Eye (tissue), 1 donor: ENCODE measurements at regions not wholly inside any gene's neighbourhood (a gene's known extent, or its start where the extent isn't known, plus 50 kb on each side); places are given as distances from the start of the nearest gene placed in this dataset.
"Not testable (repeated sequence)": the region's sequence is repeated elsewhere in the genome, so short reads cannot be mapped to it uniquely, and the experiment has no call there.

Experiments used
- DNase-seq: peaks from one replicate; pipeline ENCODE4 v3.0.0-alpha.2; 2015

DNA sequence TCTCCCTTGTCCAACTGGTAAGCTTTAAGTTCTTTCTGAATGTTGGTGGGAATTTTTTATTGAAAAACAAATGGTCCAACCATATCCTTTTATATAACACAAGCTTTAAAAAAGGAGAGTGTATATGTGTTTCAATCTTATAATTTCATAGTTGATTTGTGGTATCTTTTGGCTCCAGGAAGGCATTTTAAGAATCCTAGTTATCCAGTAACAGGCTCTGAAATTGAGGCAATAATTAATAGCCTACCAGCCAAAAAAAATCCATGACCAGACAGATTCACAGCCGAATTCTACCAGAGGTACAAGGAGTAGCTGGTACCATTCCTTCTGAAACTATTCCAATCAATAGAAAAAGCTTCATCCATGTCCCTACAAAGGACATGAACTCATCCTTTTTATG, 141.6 kb downstream of the FZD1 start:
- not testable (repeated sequence) for DNase-seq

- no peak for DNase-seq
Measured at GRCh38 chr7:91407942-91408341, 143.7 kb downstream of the FZD1 start.

DNA sequence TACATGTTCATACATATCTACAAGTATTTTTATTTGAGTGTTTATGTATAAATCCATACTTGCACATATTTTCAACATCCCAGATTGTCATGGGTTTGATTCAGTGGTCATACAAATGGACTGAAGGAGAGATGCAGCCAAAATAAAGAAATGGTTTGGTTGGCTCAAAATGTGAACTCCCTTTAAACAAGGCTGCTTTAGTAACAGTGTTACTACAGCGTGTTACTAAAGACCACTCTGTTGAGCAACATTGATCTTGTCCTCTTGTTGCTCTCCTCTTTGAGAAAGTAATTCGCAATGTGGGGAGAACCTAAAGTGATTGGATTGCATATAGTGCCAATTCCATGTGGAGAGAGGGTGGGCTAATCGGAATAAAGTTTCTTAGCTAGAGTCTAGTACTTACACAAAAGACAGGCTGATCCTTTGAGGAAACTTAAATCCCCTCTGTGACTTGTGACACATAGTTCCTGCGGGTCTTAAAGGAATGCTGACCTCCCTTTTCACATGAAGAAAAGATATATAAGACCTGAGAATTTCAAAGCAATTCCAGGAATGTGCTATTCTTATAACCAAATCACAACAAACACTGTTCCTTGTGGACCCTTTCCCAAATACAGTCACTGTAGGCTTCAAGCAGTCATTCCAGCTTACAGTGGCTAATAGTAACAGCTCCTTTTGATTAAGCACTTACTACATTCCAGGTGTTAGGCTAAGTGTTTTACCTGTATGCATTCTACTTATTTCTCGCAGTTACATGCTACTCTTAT, 144.3 kb downstream of the FZD1 start:
- no peak for DNase-seq

DNA sequence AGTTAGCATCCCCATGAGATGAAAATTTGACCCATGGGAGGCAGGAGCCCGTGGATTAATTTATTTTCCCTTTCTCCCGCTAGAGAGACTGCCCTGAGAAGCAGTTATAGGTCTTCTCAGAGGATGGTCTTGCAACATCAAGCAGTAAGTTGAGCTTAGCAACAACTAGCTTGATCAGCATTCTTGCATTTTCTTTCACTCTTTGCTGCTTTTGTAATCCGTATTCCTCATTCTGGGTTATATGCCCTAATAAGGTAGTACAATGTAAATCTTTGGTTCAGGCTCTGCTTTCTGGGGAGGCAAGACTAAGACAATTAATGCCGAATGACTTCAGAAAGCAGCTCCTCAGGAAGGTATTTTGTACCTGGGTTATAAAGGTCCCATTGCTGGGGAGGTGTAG, 146.8 kb downstream of the FZD1 start:
- DNase-seq: no peak

- DNase-seq: no peak
Measured at GRCh38 chr7:91412298-91412697, 148.1 kb downstream of the FZD1 start.

DNA sequence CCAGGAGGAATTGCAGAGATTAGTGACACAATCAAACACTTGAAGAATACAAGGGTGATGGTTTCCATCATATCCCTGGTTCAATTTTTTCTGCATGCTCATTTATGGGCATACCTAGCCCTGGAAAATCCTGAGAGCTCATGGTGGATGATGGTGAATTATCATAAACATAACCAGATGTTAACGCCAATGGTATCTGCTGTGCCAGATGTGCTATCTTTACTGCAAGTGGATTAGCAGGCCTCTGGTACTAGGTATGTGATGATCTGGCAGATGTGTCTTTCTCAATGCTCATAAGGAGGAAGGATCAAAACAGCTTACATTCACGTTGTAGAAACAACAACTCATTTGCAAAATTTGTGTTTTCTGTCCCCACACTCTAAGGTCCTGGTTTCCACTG, 150.5 kb downstream of the FZD1 start:
- no peak for DNase-seq

- peak; percentile 39 for DNase-seq
Measured at GRCh38 chr7:91416155-91416865, 152.1 kb downstream of the FZD1 start.

DNA sequence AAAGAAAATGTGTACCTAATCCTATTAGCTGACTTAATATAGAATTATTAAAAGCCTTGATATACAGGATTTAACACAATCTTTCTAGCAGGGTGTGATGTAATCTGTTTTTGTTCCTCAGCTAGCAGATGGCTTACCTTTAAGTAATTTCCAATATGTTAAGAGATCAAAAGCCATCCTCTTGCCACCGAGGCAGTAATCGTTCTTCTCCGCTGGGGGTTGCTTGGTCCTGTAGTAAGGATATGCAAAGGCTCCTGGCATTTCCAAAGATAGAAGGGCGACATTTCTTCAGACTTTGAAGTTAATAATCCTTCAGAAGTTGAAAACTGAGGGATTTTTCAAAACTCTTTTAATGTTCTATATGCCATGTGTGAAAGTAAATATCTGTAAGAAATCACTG, 156.4 kb downstream of the FZD1 start:
- DNase-seq: no peak

DNA sequence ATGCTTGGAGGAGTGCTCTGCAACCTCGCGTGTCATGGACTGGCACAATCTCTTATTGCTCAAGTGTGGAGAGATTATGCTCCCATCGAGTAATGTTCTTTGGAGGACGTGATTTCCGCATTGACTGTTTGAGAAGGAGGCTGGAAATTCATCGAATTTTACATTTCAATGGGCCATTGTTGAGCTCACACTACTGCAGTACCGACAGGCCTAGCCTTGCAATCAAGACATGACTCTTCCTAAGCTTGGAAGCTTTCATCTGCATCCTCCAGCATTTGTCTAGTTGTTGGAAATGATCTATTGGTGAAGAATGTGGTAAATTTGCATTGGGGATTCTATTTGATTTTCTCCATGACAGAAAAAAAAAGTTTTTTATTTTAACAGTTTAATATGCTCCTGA, 156.8 kb downstream of the FZD1 start:
- DNase-seq: no peak

DNA sequence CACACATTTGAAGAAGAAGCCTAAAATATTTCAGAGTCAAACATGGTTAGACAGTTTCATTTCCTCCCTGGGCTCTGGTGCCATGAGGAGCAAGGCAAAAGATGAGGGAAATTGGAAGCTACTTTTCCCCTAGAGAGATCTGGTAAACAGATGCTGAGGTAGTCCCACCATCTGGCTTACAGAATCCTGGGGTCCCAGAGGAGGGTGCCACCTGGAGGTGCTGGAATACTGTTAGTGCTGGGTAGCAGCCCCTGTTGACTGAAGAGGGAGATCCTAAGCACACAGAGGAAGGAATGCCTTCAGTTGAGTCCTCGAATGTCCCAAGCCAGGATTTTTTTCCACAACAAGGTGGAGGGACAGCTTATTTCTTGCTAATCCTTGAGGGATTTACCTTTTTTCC, 160.1 kb downstream of the FZD1 start:
- DNase-seq: peak; percentile 26

DNA sequence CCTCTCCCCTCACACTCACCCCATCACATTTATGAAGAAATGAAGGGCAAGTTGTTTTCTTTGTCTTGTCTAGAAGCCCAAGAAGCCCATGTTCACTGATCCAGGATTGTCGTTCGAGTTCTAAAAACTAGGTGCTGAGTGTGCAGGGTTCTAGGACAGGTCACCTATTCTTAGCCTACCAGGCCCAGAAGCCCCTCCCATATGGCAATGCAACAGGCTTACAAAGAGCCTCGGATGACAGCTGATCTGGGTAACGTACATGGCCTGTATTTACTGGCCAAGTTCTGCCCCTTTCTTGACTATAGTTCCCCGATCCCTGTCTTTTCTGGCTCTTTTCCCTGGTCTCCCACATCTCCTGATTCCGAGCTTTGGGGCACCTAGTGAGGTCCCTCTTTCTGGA, 160.9 kb downstream of the FZD1 start:
- no peak for DNase-seq

DNA sequence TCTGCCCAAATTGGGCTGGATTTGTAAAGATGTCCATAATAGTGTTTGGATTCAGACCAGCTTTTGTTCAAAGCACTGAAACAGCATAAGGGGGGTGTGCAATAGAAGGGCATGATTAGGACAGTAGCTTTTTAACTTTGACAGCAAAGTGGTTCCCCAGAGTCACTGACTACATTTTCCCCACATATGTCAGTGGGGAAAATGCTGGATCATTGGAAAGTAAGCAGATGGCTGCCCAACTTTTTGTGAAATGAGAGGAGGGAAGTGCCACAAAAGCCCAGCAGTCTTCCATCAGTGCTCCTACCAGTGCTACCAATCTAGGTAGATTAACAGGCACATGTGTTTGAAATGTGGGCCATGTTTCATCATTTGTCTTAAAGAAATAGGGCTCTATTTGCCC, 162.8 kb downstream of the FZD1 start:
- no peak for DNase-seq

GRCh38 chr7:91431601-91432000, 167.4 kb downstream of the FZD1 start:
- no peak for DNase-seq

DNA sequence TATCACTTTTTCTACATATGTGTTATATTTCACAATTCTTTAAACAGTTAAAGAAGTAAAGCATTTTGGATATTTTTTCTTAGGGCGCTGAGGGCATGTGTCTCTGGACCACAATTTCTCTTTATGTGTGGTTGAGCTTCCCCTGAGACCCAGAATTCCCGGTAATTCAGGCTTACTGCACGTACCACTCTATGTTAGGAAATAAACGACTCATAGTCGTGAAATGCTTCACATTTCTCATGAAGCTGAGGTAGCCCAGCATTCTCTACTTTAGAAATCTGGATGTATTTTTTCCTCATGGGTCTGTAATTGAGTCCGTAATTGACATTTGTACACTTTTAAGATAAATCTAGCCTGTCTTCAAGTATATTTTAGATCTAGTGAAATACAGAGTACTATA, 170.6 kb downstream of the FZD1 start:
- DNase-seq: no peak

GRCh38 chr7:91435381-91436059, 171.3 kb downstream of the FZD1 start:
- no peak for DNase-seq

- no peak for DNase-seq
Measured at GRCh38 chr7:91436655-91437054, 172.4 kb downstream of the FZD1 start.

- DNase-seq: not testable (repeated sequence)
Measured at GRCh38 chr7:91440198-91440597, 176.0 kb downstream of the FZD1 start.

GRCh38 chr7:91443862-91444261, 179.6 kb downstream of the FZD1 start:
- DNase-seq: no peak

DNA sequence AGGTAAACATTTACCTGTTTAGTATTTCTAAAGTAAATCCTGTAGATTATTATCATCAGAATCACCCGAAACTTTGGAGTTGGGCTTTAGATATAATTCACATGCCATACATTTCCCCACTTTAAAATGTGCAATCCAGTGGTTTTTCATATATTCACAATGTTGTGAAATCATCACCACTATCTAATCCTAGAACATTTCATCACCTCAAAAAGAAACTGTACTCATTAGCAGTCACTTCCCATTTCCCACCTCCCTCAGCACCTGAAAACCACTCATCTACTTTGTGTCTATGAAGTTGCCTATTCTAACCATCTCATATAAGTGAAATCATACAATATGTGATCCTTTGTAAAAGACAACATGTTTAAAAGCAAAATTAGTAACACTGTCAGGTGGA, 182.6 kb downstream of the FZD1 start:
- DNase-seq: no peak

DNA sequence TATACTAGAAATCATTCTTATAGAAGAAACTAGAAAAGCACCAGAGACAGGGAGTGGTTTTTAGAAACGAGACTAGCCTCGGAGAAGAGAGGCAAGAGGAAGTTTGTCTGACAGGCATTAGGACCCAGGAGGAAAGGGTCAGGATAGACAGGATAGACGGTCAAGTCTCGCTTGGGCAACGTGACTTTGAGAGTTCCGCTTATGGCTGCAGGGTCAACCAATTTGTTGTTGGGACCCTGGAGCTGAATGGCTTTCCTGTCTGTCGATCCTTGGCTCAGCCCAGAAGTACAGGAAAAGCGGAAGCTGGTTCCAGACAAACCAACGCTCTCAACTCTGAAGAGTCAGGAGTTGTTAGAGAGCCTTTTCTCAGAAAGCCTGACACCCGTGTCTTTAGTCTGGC, 191.2 kb downstream of the FZD1 start:
- no peak for DNase-seq

- DNase-seq: no peak
Measured at GRCh38 chr7:91457208-91457607, 193.0 kb downstream of the FZD1 start.

- DNase-seq: no peak
Measured at GRCh38 chr7:91459539-91459938, 195.3 kb downstream of the FZD1 start.

- no peak for DNase-seq
Measured at GRCh38 chr7:91462316-91462715, 198.1 kb downstream of the FZD1 start.

DNA sequence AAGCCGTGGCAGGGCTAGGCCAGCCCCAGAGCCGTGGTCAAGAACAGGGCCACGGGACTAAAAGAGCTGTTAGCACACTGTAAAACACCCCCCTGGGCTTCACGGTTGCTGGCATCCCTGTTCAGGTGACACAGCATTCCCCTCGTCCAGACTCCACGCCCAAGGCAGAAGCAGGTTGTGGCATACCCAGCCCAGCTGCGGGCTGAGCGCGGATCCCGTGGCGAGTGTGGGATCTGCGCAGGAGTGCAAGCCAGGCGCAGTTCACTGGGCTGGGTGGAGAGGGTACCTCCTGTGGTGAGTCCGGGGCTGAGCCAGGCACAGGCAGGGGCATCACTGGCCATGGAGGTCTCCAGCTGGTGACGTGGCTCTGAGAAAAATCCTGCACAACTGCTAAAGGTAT, 199.1 kb downstream of the FZD1 start:
- DNase-seq: no peak
